RWPE1 (cell line): ENCODE measurements at regions not wholly inside any gene's neighbourhood (a gene's known extent, or its start where the extent isn't known, plus 50 kb on each side); places are given as distances from the start of the nearest gene placed in this dataset.

ENCODE experiments used
- CTCF ChIA-PET: fragments of 350-600 bp; sonication (Branson Sonifier 250); formaldehyde crosslinking; extraction: SDS; loops from one replicate; lab custom pipeline; 2021; lab: Yijun Ruan, JAX
- POLR2A ChIA-PET: fragments of 400-600 bp; formaldehyde crosslinking; extraction: SDS; loops from one replicate; lab custom pipeline; 2020; ENCODE audit warnings: antibody characterized with exemption; ENCODE audit not compliant: low non-redundant PET; lab: Yijun Ruan, JAX
- DNase-seq: peaks from one replicate; pipeline ENCODE4 v3.0.0; 2012; ENCODE audit warnings: low spot score
- H3K27ac ChIP-seq: fragments of 450-650 bp; 2 replicates; pipeline ENCODE4 v1.5.1; 2017
- TF ChIP-seq, protein P1 (sequence below): fragments of 450-650 bp; conservative IDR thresholded peaks from 2 replicates; pipeline ENCODE4 v1.5.1; 2017; ENCODE audit warnings: low read depth, mild to moderate bottlenecking

- ChIA-PET CTCF (interaction anchor here (0.7 kb wide), 1 partner anchor 69 kb away, joined by 4 read pairs; no protein-coding TSS in a partner anchor), POLR2A (no interaction called here)
- TF ChIP-seq, protein P1, sequence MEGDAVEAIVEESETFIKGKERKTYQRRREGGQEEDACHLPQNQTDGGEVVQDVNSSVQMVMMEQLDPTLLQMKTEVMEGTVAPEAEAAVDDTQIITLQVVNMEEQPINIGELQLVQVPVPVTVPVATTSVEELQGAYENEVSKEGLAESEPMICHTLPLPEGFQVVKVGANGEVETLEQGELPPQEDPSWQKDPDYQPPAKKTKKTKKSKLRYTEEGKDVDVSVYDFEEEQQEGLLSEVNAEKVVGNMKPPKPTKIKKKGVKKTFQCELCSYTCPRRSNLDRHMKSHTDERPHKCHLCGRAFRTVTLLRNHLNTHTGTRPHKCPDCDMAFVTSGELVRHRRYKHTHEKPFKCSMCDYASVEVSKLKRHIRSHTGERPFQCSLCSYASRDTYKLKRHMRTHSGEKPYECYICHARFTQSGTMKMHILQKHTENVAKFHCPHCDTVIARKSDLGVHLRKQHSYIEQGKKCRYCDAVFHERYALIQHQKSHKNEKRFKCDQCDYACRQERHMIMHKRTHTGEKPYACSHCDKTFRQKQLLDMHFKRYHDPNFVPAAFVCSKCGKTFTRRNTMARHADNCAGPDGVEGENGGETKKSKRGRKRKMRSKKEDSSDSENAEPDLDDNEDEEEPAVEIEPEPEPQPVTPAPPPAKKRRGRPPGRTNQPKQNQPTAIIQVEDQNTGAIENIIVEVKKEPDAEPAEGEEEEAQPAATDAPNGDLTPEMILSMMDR, result no peak
- no peak overlapping the region for H3K27ac ChIP-seq
- DNase-seq, result no peak
Measured at GRCh38 chr14:84251411-84252115, 1278.4 kb upstream of the FLRT2 start.

DNA sequence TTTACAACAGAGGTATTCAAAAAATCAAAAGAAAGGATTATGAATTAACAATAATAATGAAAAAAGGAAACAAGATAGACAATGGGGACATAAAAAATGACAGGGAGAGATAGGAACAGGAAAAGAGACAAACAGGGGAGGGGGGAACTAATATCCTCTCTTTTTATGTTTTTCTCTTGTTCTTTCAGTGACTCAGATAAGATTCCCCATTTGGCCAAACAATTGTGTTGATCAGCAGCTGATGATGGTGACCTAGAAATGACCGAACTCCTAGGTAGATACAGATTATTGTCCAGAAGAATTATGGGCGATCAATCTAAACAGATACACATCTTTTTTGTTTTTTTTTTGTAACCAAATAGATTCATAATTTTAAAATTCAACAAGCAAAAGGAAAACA lies 1277.2 kb upstream of the FLRT2 start:
- H3K27ac ChIP-seq, result no peak overlapping the region
- CTCF ChIA-PET, result interaction anchor here (0.6 to 0.8 kb wide), 3 partner anchors 106 to 830 kb away, joined by 3 read pairs; no protein-coding TSS in a partner anchor
- TF ChIP-seq, protein P1, result no peak
- no peak for DNase-seq
- POLR2A ChIA-PET, result no interaction called here

GRCh38 chr14:84253326-84253725 lies 1276.6 kb upstream of the FLRT2 start:
- ChIA-PET POLR2A (no interaction called here), CTCF (interaction anchor here (0.7 to 0.8 kb wide), 2 partner anchors 668 to 829 kb away, joined by 3 read pairs; no protein-coding TSS in a partner anchor)
- no peak overlapping the region for H3K27ac ChIP-seq
- no peak for DNase-seq
- TF ChIP-seq, protein P1, result no peak

- no peak overlapping the region for H3K27ac ChIP-seq
- no peak for DNase-seq
- TF ChIP-seq, protein P1, result no peak
- ChIA-PET POLR2A (no interaction called here), CTCF (interaction anchor here (0.7 kb wide), 1 partner anchor 22 kb away, joined by 3 read pairs; no protein-coding TSS in a partner anchor)
Measured at GRCh38 chr14:84254290-84254689, 1275.7 kb upstream of the FLRT2 start.

DNA sequence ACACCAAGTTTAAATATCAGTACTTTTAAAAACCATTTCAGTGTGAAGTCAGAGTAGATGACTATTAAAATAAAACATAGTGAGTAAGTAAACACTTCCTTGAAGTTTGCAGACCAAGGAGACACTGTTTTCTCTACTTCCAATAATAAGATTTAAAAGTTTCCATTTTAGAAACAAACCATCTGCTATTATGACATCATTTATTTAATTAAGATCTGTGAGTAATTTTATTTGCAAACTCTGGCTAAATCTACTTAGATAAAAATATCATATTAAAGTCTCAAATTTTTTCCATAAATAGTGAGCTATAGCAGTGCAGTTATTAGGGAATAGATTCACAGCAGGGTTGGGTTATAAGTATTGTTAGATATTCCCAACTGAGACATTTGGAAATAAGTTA lies 1267.0 kb upstream of the FLRT2 start:
- no peak overlapping the region for H3K27ac ChIP-seq
- POLR2A ChIA-PET, result no interaction called here
- DNase-seq, result no peak
- TF ChIP-seq, protein P1, result no peak
- CTCF ChIA-PET, result interaction anchor here (0.6 kb wide), 1 partner anchor 255 kb away, joined by 5 read pairs; no protein-coding TSS in a partner anchor

- ChIA-PET POLR2A (no interaction called here), CTCF (no interaction called here)
- no peak for DNase-seq
- no peak overlapping the region for H3K27ac ChIP-seq
- TF ChIP-seq, protein P1, result no peak
Measured at GRCh38 chr14:84272290-84272721, 1257.6 kb upstream of the FLRT2 start.
